Activated T-cell treated with anti-CD3 and anti-CD28 coated beads, Interleukin-2, amount 50 U/mL, for 1 hour (primary cell): ENCODE measurements at regions not wholly inside any gene's neighbourhood (a gene's known extent, or its start where the extent isn't known, plus 50 kb on each side); places are given as distances from the start of the nearest gene placed in this dataset.

Experiments
- DNase-seq: peaks from one replicate; pipeline ENCODE4 v3.0.0-alpha.2; 2020

GRCh38 chr15:85312486-85312885 lies 67.9 kb upstream of the AKAP13 start:
- DNase-seq: no peak

DNA sequence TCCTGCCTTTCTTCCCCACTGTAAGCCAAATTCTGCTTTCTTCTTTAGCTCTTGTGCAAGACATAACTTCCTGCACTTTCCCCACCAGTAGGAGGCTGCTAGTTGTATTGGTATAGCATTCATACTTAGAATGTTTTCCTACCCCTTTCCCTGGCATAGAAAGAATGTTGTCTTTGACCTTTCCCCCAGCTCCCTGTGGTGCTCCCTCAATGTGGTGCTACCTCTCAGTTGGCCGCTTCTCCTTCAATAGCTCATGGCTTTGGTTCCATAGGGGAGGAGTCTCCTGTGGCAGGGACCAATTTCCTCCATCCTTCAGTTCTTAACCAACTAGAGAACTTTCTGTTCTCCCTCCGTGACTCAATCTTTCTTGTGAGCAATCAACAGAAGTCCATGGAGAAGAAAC lies 67.5 kb upstream of the AKAP13 start:
- DNase-seq: no peak

- no peak for DNase-seq
These were observed 67.1 kb upstream of the AKAP13 start for GRCh38 chr15:85313339-85313738.

DNA sequence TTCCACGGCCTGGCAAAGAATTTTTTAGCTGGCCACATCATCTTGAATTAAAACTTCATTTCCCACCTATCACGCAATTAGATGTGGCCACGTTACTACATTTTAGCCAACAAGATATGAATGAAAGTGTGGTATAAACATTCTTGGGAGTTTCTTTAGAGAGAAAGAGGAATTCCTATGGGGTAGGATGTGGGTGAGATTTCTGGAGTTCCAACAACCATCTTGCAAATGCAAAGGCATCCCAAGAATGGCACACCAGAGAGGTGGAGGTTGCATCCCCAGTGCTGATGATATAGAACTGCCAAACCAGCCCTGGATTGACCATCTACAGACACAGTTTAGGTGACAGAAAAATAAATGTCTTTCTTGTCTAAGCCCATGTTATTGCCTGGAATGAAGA lies 66.3 kb upstream of the AKAP13 start:
- no peak for DNase-seq

DNA sequence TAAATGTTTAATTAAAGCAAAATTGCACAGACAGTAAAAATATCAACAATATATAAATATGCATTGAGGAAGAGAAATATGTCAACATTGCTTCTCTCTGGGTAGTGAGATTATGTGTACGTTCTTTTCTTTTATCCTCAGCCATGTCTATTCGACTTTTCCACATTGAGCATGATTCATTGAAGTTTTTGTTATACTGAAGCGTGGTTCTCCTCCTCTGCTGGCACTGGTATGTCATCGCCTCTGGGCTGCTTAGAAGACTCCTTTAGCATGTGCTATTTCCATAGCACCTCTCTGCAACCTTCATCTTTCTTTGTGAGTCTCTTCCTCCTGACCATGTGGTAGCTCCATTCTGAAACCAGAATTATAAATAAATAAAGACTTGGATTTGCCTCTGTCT lies 65.8 kb upstream of the AKAP13 start:
- no peak for DNase-seq

DNA sequence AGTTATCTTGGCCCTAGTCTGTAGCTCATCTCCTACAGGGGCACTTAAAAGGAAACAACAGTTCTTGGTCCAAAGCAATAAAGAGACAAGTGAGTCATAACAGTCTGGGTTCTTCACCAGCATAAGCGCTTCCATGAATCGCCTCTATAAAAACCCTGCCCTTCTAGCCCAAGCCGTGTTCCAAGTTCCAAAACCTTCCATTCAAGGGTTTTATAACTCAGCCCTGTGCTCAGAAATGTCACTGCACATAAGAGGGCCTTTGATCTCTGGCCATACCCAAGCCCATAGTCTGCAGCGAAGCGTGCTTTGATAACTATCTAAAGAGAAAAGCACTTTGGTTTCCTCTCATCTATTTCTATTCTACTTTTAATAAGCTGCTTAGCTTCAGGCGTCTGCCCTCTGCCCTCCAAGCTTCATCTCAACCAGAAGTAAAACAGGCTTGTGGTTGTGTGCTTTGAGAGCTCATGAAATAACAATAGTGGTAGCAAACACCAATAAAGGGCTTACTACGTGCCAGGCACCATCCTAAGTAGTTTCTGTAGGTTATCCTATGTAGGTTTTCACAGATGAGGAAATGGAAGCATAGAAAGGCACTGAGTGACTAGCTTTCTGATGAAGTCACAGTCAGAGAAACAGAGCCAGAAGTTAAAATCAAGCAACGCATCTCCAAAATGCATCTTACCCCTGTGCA lies 64.0 kb upstream of the AKAP13 start:
- DNase-seq: peak; percentile 34

GRCh38 chr15:85318048-85318731 lies 62.2 kb upstream of the AKAP13 start:
- no peak for DNase-seq

GRCh38 chr15:85318732-85319076 lies 61.7 kb upstream of the AKAP13 start:
- no peak for DNase-seq

DNA sequence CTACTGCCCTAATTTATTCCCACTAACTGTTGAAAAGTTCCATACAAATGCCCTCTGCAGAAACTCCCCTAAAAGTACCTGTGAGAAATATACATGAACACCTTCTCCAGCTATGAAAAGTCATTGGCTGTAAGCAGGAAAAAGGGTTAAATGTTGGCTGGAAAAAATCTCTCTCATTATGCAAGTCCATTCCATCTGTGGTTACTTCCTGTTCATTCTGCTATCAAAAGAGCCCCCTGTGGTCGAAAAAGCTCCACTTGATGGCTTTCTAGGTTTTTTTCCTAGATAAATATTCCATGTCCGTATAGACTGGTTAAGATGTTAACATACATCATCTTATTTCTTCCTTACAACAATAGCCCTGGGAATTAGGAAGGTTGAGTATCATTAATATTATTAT lies 56.2 kb upstream of the AKAP13 start:
- DNase-seq: no peak

GRCh38 chr15:85325834-85326233 lies 54.6 kb upstream of the AKAP13 start:
- no peak for DNase-seq

GRCh38 chr15:85326291-85326690 lies 54.1 kb upstream of the AKAP13 start:
- no peak for DNase-seq

- DNase-seq: no peak
These were observed 52.6 kb upstream of the AKAP13 start for GRCh38 chr15:85327820-85328219.

DNA sequence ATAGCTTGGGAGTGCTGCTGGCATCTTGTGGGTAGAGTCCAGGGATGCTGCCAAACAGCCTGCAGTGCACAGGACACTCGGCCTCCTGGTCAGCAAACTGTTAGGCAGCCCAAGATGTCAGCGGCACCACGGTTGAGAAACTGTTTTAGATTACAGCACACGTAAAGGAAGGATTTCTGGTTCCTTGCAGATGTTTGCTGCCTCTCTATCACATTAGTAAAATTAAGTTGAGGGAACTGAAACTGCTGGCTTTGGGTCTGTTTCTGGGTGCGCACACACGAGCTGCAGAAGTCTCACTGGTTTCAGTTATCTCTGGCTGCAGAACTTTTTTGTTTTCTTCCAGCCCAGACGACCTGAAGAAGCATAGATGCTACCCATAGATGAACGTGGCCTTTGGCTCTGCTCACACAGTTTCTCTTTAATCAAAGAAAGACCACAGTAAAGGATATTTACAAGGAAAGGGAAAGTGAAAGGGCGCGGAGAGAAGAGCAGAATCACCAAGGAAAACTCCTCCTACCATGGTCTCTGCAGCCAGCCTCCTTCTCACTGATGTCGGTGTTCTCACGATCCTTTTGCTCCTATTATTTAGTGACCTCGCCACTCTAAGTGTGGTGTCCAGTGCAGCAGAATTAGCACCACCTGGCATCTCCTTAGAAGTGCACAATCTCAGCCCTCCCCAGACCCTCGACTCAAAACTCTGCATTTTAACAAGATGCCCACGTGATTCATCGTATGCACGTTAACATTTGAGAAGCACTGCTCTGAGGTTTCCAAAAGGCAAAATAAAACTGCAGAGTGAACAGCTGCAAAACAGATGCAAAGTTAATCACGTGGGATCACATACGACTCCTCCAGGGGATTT lies 50.6 kb upstream of the AKAP13 start:
- DNase-seq: peak; percentile 36
